ENCODE measurements at regions not wholly inside any gene's neighbourhood (a gene's known extent, or its start where the extent isn't known, plus 50 kb on each side); places are given as distances from the start of the nearest gene placed in this dataset.

DNA sequence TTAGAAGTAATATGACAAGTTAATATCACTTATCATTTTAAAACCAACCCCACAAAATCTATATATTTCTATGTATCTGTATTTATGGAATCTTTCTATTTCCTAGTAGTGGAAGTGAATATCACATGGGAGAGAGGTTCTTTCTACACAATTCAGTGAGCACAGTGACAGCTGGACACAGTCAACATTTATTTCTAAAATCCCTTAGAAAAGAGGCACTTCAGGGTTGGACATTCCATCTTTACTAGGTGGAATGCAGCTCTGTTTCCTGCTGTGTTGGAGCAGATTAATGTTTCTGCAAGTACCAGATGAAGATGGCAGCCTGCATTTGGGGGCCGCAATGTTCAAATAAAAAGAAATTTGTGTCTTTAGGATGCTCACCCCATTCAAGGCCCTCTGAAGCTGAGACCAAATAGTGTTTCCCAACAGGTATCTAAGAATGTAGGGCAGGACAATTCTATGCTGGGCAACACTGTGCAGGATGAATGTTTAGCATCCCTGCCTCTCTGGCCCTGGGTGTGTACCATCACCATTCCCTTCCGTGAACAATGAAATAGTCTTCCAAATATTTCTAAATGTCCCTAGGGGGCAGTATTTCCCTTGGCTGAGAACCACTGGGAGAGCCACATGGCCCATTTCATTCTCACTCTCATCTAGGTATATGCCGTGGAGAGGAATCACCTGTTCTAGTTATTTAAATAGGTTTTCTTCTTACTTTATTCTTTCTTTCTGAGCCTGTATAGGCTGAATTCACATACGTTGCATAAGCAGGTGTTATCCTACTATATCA, 394.8 kb downstream of the PRDM2 start:
- peak; percentile 31 to 53 (median 51) for DNase-seq (ENCODE audit: low read depth in 3 of 3, low spot score in 2 of 3)

DNA sequence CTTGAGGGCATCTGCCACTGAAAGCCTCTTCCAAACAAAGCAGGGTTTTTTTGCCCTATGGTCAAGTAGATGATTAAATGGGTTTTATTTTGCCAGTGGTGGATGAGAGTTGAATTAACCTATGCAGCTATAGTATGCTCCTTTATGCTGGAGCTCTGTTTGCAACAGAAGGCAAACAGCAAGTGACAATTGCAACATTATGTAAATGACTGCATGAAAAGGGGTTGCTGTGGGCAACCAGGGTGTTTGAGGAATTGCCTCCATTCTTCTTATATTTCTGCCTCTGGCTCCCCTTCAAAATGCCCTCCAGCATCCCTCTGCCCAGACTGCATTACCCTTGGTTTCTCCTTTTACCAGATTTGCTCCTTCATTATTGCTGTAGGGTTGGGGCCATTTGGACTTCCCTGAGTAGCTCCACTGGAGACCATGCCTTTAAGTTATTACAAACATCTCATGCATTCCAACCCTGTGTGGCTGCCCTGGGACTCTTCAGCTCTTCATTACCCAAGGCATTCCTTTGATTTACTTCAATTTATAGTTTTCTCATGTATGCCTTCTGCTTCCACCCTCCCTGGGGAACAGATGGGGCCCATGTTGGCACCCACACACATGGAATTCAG, 398.4 kb downstream of the PRDM2 start:
- no peak for DNase-seq (ENCODE audit: low read depth in 3 of 3, low spot score in 2 of 3)

DNA sequence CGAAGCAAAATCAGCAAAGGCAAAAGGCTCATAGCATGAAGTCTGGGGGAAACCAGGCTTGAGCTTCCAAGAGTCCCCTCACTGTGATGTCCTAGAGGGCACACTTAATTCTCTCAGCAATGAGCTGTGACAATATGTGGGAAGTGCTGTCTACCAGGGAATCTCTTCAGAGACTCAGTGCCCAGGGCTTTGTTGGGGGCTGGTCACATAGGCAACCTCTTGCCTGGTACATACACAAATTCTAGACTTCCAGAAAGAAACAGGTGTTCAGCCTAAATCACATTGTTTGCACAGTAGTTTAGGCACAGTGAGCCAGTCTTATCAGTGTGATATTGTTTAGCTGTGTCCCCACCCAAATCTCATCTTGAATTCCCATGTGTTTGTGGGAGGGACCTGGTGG, 400.5 kb downstream of the PRDM2 start:
- no peak for DNase-seq (ENCODE audit: low read depth in 3 of 3, low spot score in 2 of 3)

DNA sequence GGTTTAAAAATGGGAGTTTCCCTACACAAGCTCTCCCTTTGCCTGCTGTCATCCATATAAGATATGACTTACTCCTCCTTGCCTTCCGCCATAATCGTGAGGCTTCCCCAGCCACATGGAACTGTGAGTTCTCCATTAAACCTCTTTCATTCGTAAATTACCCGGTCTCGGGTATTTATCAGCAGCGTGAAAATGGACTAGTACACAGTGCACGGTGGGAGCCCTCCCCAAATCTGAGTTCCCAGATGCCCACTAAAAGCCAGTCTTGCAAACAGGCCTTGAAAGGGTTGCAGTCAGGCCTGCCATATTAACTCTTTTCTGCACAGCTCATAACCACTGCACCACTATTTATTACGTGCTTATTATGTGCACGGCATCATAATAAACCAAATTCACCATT, 400.9 kb downstream of the PRDM2 start:
- DNase-seq (ENCODE audit: low read depth in 3 of 3, low spot score in 2 of 3): no peak

DNA sequence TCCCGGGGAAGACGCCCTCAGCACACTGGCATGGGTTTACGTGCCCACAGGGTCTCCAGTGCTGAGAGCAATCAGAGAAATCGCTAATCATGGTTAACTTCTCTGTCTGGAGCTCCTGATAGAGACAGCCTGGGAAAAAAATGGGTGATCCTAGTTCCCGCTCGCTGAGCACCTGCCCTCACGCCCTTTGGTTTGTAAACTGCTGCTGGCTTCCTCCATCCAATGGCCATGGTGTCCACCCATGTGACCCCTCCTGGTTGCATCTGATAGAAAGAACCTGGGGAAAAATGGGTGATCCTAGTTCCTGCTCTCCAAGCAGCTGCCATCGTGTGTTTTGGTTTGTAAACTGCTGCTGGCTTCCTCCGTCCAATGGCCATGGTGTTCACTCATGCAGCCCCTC, 402.2 kb downstream of the PRDM2 start:
- no peak for DNase-seq (ENCODE audit: low read depth in 3 of 3, low spot score in 2 of 3)

DNA sequence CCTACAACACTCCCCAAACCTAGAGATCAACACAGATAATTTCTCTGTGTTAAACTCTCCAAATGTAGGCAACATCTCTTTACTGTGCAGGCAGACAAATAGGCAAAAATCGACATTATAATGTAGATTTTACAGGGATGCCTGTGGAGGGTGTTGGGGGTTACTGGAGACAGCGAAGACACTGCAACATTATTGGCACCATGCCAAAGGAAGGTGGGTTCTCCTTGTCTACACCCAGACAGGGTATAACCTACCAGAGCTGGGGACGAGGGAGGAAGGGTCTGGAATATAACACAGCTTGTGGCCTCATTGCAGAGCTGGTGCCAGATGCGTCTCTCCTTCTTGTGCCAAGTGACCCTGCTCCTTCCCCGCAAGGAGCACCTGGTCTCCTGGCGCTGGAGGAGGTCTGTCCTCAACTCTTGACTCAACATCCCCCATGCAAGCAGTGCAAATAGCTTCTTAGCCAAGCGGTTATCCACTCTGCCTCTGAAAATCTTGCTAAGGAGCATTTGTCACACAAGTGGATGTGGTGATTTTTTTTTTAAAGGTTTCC, 404.0 kb downstream of the PRDM2 start:
- no peak for DNase-seq (ENCODE audit: low read depth in 3 of 3, low spot score in 2 of 3)

DNA sequence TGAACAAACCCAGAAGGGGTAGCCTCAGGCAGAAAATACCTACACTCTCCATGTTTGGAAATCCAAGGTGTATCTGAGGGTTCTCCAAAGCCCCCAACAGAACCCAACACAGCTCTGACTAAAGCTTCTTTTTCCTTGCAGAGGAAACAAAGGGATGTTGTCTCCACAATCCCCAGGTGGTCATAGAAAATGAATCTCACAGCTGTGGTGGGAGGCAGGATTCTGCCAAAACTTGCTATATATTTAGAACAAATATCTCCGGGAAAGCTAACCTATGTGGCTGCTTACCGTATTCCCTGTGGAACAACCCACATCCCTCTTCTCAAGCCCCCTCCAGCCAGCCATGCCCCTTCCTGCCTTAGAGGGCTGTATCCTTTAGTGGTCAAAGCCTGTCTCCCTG, 406.1 kb downstream of the PRDM2 start:
- no peak for DNase-seq (ENCODE audit: low read depth in 3 of 3, low spot score in 2 of 3)

DNA sequence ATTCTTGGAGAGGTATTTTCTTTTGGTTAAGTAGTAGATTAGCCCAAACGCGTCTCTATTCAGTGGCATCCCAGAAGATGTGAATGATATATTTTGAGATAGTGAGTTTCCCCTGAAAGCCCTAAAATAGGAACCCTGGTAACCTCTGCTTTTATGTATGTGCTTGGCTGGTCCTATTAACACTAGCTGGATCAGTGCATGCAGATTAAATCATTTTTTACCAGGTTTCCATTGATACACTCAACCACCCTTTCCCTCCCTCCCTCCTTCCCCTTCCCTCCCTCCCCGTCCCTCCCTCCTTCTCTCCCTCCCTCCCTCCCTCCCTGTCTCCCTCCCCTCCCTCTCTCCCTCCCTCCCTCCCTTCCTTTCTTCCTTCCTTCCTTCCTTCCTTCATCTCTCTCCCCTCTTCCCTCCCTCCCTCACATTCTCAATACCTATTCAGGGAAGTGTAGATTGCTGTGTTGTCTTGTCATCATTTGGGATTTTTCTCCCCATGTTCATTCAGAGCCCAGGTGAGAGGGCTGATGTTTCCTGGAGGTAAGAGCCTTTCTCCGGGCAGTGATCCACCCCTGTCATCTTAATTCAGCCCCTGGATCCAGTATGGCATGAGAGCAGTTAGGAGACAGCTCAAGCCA, 406.8 kb downstream of the PRDM2 start:
- DNase-seq (ENCODE audit: low read depth in 3 of 3, low spot score in 2 of 3): no peak

DNA sequence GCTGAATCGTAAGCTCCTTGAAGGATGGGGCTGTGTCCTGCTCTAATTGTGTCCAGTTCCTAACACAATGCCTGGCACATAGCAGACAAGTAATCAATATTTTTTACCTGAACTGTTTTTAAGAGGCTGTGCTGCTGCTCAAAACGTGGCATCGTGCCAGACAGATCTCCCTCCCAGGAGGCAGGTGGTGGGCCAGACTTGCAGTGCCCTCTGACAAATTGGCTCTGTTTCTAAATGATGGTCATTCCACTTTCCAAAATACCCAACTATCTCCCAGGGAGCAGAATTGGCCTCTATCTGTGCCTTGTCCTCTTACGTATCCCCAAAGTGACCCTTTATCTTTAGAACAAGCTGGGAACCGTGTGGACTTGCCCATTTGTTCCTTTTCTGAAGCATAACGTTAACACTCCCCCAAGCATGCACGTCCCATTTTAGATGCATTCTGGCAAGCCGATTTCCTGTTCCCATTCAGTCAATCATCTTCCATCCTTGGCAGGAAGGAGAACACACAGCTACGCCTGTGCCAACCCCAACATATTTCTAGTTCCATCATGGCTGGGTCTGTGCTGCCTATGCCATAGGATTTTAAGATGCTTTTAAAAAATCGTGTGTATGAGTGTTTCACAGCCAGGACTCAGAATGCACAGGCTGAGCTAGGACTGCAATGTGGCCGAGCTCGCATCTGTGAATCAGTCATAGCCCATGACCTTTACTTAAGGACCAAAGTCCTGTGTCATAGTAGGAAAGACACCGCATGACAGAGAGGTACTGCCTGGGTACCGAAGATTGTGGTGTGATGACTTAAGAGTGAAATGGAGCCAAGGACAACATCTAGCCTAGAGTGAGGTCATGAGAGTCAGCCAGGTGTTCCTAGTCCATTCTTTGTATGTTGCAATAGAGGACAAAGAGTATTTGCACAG, 408.6 kb downstream of the PRDM2 start:
- no peak for DNase-seq (ENCODE audit: low read depth in 3 of 3, low spot score in 2 of 3)

DNA sequence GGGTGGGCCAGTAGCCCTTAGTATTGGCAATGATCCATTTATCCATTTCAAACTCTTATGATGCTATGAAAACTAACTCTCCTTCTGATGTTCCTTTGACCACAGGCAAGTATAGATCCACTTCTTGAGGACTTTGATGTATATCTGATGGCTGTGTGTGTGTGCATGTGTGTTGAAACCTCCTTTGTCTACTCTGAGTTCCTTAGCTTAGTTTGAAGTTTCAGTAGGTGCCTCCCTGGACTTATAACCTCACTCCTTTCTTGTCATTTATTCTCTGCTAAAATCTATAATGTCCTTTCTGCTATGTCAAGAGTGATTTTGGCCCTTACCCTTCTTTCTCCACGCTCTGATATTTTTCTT, 409.3 kb downstream of the PRDM2 start:
- no peak for DNase-seq (ENCODE audit: low read depth in 3 of 3, low spot score in 2 of 3)

DNA sequence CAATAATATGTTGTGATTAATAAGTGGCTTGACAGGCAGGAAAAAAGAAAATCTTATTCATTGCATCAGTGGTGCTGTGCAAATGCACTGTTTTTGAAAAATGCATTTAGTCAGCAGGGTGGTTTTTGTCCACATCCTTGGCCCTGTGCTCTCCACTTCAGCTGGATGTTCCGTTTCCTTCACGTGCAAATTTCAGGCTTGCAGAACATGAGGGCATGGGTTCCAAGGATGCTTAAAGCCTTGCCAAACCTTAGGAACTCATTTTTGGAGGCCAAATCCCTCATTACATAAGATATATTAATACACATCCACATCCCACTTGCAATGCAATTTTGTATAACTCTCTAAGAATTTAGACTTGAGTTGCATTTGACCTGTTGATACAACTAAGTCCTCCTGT, 410.1 kb downstream of the PRDM2 start:
- no peak for DNase-seq (ENCODE audit: low read depth in 3 of 3, low spot score in 2 of 3)

DNA sequence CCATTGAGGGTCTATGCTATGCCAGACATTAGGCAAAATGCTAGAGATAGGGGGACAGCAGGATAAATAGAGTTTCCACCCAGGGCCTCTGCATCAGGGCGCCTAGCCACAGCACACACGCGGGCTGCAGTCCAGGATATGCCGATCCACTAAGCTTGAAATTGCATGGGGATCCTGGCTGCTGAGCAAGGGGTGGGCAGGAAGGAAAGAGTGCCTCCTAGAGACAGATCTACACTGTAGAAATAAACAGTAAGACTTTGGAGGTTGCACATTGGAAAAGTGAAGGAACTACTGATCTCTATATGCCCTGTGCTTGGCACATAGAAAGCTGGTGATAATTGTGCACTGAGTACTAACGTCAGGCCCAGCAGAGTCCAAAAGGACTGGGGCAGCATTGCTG, 411.1 kb downstream of the PRDM2 start:
- no peak for DNase-seq (ENCODE audit: low read depth in 3 of 3, low spot score in 2 of 3)

DNA sequence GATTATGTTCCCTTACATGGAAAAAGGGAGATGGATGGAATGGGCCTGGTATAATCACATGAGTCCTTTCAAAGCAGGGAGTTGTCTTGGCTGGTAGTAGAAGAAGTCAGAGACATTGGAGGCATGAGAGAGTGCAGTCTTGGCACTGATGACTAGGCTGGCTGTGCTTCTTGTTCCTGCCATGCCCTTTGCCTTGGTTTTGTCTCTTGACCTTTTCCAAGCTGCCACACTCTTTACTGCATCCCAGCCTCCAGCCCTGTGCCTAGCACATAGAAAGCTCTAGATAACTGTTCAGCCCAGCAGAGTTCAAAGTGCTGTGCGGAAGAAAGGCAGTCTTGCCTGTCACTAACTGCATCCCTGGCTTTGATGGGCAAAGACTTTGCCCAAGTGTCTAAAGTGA, 412.6 kb downstream of the PRDM2 start:
- DNase-seq (ENCODE audit: low read depth in 3 of 3, low spot score in 2 of 3): no peak

DNA sequence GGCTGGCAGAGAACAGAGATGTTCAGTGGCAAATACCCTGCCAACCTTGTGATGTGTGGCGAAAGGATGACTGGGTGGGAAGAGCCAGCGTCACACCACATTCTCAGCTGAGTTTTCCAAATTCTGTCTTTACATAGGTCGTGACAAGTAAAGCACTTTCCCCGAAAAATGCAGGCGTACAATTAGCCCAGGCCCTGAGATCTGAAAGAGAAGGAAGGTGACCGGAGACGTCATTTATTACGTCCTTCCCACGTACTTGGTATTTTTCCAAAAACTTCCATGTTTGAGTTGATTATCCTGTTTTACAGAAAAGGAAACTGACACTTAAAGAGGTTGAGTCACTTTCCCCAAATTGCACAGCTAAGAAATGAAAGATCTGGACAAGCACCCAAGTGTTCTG, 413.3 kb downstream of the PRDM2 start:
- no peak for DNase-seq (ENCODE audit: low read depth in 3 of 3, low spot score in 2 of 3)

DNA sequence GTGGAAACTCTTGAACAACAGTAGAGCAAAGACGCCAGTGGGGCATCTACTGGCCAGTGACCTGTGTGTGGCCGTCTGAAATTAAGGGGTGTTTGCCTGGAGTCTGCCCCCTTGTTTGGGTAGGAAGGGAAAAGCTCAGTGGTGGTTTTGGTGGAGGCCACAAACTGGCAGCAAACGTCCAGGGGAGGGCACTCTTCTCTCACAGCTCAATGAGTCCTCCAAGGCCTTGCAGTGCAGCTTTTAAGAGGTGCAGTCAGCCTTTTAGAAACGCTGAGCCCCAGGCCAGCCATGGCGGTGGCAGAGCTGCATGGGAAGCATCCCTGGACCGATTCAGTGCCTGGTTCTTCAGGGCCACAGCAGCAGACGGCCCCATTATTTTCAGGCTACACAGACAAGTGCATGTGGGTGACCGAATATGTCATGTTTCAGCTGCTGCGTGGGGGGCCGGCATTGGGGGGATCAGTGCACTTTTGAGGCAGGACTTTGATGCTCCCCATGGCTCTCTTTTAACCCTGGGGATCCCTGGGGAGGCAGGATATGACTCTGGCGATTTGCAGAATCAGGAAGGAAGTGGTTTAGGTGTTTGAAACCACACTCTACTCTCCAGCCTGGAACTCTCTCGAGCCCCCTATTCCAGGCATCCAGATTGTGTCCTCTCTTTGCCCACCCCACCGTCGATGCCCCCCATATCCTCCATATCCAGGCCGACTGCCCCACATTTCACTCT, 414.0 kb downstream of the PRDM2 start:
- DNase-seq (ENCODE audit: low read depth in 3 of 3, low spot score in 2 of 3): peak; percentile 29 to 58 (median 29)

DNA sequence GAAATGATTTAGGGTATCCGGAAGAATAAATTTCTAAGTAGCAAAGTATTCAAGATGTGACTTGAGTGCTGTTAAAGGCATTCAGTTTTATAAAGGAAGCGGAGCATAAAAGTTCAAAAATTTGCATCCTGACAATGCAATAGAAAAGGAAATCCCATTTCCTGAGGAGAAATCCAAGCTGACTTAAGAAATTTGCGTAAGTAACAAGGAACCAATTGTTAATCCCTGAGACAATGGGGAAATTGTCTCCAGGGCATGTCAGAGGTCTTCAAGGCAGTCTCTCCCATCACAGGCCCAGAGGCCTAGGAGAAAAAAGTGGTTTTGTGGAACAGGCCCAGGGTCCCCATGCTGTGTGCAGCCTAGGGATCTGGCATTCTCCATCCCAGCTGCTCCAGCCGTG, 416.0 kb downstream of the PRDM2 start:
- no peak for DNase-seq (ENCODE audit: low read depth in 3 of 3, low spot score in 2 of 3)

DNA sequence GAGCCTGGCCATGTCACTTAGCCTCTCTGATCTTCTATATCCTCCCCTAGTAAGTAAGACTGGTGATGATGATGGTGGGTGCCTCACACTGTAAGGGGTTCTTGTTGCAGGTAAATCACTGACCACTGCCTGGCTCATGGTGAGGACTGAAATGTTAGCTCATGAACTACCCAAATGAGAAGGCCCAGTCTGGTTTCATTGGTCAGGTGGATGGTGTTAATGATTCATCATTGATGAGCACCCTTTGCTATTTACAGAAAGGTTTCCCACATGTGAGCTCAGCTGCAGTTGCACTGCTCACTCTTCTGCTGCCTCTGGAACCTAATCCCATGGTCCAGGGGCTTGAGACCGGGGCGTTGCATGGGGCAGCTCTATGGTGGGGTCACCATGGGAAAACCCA, 417.7 kb downstream of the PRDM2 start:
- DNase-seq (ENCODE audit: low read depth in 3 of 3, low spot score in 2 of 3): no peak

DNA sequence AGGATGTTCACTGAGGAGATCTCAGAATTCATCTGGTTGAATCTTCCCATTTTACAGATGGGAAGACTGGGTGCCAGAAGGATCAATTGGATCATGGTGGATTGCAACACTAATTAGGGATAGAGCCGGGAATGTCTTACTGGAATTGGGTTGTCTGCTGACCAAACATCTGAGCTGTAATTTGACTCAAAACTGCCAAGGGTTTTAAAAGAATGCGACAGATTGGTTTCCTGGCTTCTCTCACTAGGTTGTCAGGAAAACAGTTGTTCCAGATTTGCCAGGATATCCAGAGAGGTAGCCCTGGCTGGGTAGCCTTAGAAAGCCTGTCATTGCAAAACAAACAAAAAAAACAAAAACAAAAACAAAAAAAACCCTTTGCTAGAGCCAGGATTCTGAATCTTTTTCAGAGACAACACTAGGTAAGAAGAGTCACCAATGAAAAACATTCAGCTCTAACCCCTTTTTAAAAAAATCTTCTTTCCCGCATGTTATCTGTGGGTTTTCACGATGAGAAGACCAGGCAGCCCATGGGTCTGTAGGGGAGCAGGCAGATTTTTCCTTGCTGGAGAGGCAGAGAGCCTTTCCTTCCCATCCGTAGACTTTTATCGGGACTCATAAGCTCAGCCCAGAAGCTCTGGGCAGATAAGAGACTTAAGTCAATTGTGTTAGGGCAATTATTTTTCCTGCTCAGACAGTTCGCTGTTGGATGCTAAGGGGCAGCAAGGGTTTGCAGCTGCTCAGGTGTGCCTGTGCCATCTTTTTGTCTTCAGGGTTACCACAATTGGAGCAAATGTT, 418.9 kb downstream of the PRDM2 start:
- DNase-seq (ENCODE audit: low read depth in 3 of 3, low spot score in 2 of 3): no peak

DNA sequence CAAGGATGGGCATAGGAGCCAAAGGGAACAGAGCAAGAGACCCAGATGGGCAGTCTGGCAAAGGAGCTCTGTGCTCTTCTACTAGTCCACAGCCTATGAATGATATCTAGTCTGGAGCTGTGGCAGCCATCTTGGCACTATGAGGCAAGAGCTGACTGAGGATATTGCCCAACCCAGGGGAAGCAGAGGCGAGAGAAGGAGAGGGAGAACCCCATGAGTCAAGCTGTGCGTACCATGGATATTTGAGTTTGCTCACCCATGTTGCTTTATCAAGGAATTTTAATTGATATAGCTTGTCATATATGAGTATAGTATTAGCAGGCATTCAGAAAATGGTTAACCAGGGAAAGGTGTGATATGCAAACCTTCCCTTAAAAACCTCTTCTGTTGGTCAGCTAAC, 420.9 kb downstream of the PRDM2 start:
- no peak for DNase-seq (ENCODE audit: low read depth in 3 of 3, low spot score in 2 of 3)
